Uterus (tissue), 2 donors: ENCODE measurements at regions not wholly inside any gene's neighbourhood (a gene's known extent, or its start where the extent isn't known, plus 50 kb on each side); places are given as distances from the start of the nearest gene placed in this dataset.

Source experiments
- POLR2A ChIP-seq, 2 donors: fragments of 450-650 bp; IDR thresholded peaks; one replicate each; pipeline ENCODE4 v1.6.1; 2016; ENCODE audit warnings: antibody characterized with exemption in 2 of 2, mild to moderate bottlenecking in 1 of 2, moderate library complexity in 1 of 2
- TF ChIP-seq, protein P1 (sequence below), 4 experiments: fragments of 200-600 bp in 2 of 4; fragments of 450-650 bp in 2 of 4; sonication (generic) in 2 of 4; IDR thresholded peaks; one replicate each; pipeline ENCODE4 v1.5.1; 2016 to 2019; ENCODE audit warnings: antibody characterized with exemption in 4 of 4, mild to moderate bottlenecking in 2 of 4, moderate library complexity in 1 of 4

DNA sequence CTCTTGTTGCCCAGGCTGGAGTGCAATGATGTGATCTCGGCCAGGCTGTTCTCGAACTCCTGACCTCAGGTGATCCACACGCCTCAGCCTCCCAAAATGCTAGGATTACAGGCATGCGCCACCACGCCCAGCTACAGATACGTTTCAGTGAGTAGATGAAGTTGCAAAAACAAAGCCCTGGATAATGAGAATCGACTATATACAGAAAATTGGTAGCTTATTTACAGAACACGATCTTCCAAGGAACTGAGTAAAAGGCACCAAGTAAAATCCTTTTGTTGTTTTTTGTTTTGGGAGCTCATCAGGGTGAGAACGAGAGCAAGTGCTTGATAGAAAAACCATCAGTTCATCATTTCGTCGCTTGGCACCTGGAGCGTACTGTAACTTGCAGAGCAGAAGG is 62.8 kb downstream of the MYCN start:
- TF ChIP-seq, protein P1, sequence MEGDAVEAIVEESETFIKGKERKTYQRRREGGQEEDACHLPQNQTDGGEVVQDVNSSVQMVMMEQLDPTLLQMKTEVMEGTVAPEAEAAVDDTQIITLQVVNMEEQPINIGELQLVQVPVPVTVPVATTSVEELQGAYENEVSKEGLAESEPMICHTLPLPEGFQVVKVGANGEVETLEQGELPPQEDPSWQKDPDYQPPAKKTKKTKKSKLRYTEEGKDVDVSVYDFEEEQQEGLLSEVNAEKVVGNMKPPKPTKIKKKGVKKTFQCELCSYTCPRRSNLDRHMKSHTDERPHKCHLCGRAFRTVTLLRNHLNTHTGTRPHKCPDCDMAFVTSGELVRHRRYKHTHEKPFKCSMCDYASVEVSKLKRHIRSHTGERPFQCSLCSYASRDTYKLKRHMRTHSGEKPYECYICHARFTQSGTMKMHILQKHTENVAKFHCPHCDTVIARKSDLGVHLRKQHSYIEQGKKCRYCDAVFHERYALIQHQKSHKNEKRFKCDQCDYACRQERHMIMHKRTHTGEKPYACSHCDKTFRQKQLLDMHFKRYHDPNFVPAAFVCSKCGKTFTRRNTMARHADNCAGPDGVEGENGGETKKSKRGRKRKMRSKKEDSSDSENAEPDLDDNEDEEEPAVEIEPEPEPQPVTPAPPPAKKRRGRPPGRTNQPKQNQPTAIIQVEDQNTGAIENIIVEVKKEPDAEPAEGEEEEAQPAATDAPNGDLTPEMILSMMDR (IDR thresholded peaks at IDR 0.05), result no peak
- no peak for TF ChIP-seq POLR2A (IDR thresholded peaks at IDR 0.05)
